Caco-2 (cell line): ENCODE measurements at regions not wholly inside any gene's neighbourhood (a gene's known extent, or its start where the extent isn't known, plus 50 kb on each side); places are given as distances from the start of the nearest gene placed in this dataset.
"Not testable (repeated sequence)": the region's sequence is repeated elsewhere in the genome, so short reads cannot be mapped to it uniquely, and the experiment has no call there.

ENCODE experiments used
- BruUV-seq: library from RNA; stranded (reverse); fragments of 400-500 nt; replicated peaks from 2 replicates; lab custom pipeline; 2021; lab: Mats Ljungman, UMichigan
- CTCF ChIA-PET: fragments of 300-600 bp; sonication (Branson Sonifier 250); formaldehyde crosslinking; loops from one replicate; lab custom pipeline; 2022; ENCODE audit warnings: antibody characterized with exemption; lab: Charles Lee
- POLR2A ChIA-PET: fragments of 300-600 bp; sonication (Branson Sonifier 250); formaldehyde crosslinking; loops from one replicate; lab custom pipeline; 2022; ENCODE audit warnings: antibody characterized with exemption; lab: Charles Lee
- DNase-seq, 2 experiments: peaks; one replicate each; pipeline versions ENCODE4 v3.0.0 to v3.0.0-alpha.2; 2020 to 2022
- H3K27me3 ChIP-seq: replicated peaks from 2 replicates; pipeline ENCODE4 v1.6.0; 2011; ENCODE audit warnings: low read length; ENCODE audit not compliant: control insufficient read depth, insufficient read depth
- H3K36me3 ChIP-seq: 2 replicates; pipeline ENCODE4 v1.5.1; 2011; ENCODE audit warnings: low read length; ENCODE audit not compliant: control insufficient read depth, insufficient read depth
- H3K4me1 ChIP-seq: fragments of 250-450 bp; sonication (Bioruptor Pico); 2 replicates; pipeline ENCODE4 v1.5.1; 2020; ENCODE audit warnings: mild to moderate bottlenecking
- H3K4me3 ChIP-seq: 2 replicates; pipeline ENCODE4 v1.5.1; 2011; ENCODE audit warnings: low read depth, mild to moderate bottlenecking, control low read depth, low read length
- H3K9me3 ChIP-seq: fragments of 250-450 bp; sonication (Bioruptor Pico); 2 replicates; pipeline ENCODE4 v1.5.1; 2020; ENCODE audit warnings: mild to moderate bottlenecking, moderate library complexity
- H3K27ac Mint-ChIP-seq: one replicate; pipeline ENCODE4 v1.8.0; 2022; ENCODE audit warnings: mixed read lengths; ENCODE audit not compliant: unreplicated experiment
- H3K27me3 Mint-ChIP-seq: one replicate; pipeline ENCODE4 v1.8.0; 2022; ENCODE audit warnings: mixed read lengths; ENCODE audit not compliant: insufficient read depth, unreplicated experiment
- H3K36me3 Mint-ChIP-seq: one replicate; pipeline ENCODE4 v1.8.0; 2022; ENCODE audit warnings: mild to moderate bottlenecking, mixed read lengths; ENCODE audit not compliant: insufficient read depth, unreplicated experiment
- H3K4me1 Mint-ChIP-seq: one replicate; pipeline ENCODE4 v1.8.0; 2022; ENCODE audit warnings: low read depth, mixed read lengths; ENCODE audit not compliant: unreplicated experiment
- H3K4me3 Mint-ChIP-seq: one replicate; pipeline ENCODE4 v1.8.0; 2022; ENCODE audit warnings: mild to moderate bottlenecking, moderate library complexity, mixed read lengths; ENCODE audit not compliant: unreplicated experiment
- H3K9me3 Mint-ChIP-seq: one replicate; pipeline ENCODE4 v1.8.0; 2022; ENCODE audit warnings: mixed read lengths; ENCODE audit not compliant: unreplicated experiment
- intact Hi-C: fragments of 100-400 bp; cut with micrococcal nuclease; formaldehyde crosslinking; loops from one replicate; pipeline ENCODE4 v1.10.0; 2022; ENCODE audit not compliant: unreplicated experiment
- TF ChIP-seq, protein P1 (sequence below), 2 experiments: fragments of 200-600 bp in 1 of 2; IDR thresholded peaks; 1 replicate in 1 of 2; 2 replicates in 1 of 2; pipeline versions ENCODE4 v1.5.1 to v1.8.0; 2011 to 2022; ENCODE audit warnings: antibody characterized with exemption in 1 of 2, control low read depth in 1 of 2, inconsistent platforms in 1 of 2, low read depth in 1 of 2, low read length in 1 of 2, mild to moderate bottlenecking in 1 of 2, moderate library complexity in 1 of 2; ENCODE audit not compliant: insufficient read depth in 1 of 2, severe bottlenecking in 1 of 2, unreplicated experiment in 1 of 2

- no peak overlapping the region for H3K27ac Mint-ChIP-seq
Measured at GRCh38 chr6:8855411-8855810, 420.1 kb upstream of the SLC35B3 start.

GRCh38 chr6:8852332-8852731 lies 417.0 kb upstream of the SLC35B3 start:
- no TSS peak for BruUV-seq
- intact Hi-C loops, result no loop called here
- H3K27ac Mint-ChIP-seq, result peak overlapping the region; percentile 56
- no peaks in the 10 kb centered on the region for H3K36me3 ChIP-seq
- TF ChIP-seq, protein P1, sequence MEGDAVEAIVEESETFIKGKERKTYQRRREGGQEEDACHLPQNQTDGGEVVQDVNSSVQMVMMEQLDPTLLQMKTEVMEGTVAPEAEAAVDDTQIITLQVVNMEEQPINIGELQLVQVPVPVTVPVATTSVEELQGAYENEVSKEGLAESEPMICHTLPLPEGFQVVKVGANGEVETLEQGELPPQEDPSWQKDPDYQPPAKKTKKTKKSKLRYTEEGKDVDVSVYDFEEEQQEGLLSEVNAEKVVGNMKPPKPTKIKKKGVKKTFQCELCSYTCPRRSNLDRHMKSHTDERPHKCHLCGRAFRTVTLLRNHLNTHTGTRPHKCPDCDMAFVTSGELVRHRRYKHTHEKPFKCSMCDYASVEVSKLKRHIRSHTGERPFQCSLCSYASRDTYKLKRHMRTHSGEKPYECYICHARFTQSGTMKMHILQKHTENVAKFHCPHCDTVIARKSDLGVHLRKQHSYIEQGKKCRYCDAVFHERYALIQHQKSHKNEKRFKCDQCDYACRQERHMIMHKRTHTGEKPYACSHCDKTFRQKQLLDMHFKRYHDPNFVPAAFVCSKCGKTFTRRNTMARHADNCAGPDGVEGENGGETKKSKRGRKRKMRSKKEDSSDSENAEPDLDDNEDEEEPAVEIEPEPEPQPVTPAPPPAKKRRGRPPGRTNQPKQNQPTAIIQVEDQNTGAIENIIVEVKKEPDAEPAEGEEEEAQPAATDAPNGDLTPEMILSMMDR (IDR thresholded peaks at IDR 0.05; ENCODE audit: insufficient read depth in 1 of 2, low read depth in 1 of 2, low read length in 1 of 2, severe bottlenecking in 1 of 2, unreplicated experiment in 1 of 2), result no peak
- peak in 1 of 2 experiments; percentile 4 for DNase-seq
- no peaks in the 10 kb centered on the region for H3K36me3 Mint-ChIP-seq
- H3K27me3 Mint-ChIP-seq, result no peaks in the 10 kb centered on the region
- H3K27me3 ChIP-seq, result no peaks in the 10 kb centered on the region
- H3K4me1 ChIP-seq, result peaks cover 30% of the 10 kb centered on the region
- H3K4me3 ChIP-seq, result no peak overlapping the region
- H3K4me1 Mint-ChIP-seq, result peaks cover 32% of the 10 kb centered on the region
- CTCF ChIA-PET, result no interaction called here
- peak overlapping the region; percentile 35 for H3K4me3 Mint-ChIP-seq
- H3K9me3 ChIP-seq, result no peaks in the 10 kb centered on the region
- peaks cover 19% of the 10 kb centered on the region for H3K9me3 Mint-ChIP-seq
- POLR2A ChIA-PET, result no interaction called here

More at GRCh38 chr6:8855411-8855810, 420.1 kb upstream of the SLC35B3 start:
- Histone ChIP-seq H3K36me3 (no peaks in the 10 kb centered on the region), H3K27me3 (no peaks in the 10 kb centered on the region), H3K4me1 (peaks cover 36% of the 10 kb centered on the region), H3K4me3 (no peak overlapping the region), H3K9me3 (no peaks in the 10 kb centered on the region)
- BruUV-seq, result no TSS peak
- peaks cover 30% of the 10 kb centered on the region for H3K4me1 Mint-ChIP-seq
- TF ChIP-seq, protein P1 (IDR thresholded peaks at IDR 0.05; ENCODE audit: insufficient read depth in 1 of 2, low read depth in 1 of 2, low read length in 1 of 2, severe bottlenecking in 1 of 2, unreplicated experiment in 1 of 2), result no peak
- intact Hi-C loops, result no loop called here
- H3K36me3 Mint-ChIP-seq, result no peaks in the 10 kb centered on the region
- no peaks in the 10 kb centered on the region for H3K27me3 Mint-ChIP-seq
- POLR2A ChIA-PET, result interaction anchor here (0.7 kb wide), 1 partner anchor 1341 kb away, joined by 5 read pairs; no protein-coding TSS in a partner anchor
- CTCF ChIA-PET, result no interaction called here
- H3K4me3 Mint-ChIP-seq, result no peak overlapping the region
- peaks cover 7% of the 10 kb centered on the region for H3K9me3 Mint-ChIP-seq
- peak; percentile 29 to 62 for DNase-seq

DNA sequence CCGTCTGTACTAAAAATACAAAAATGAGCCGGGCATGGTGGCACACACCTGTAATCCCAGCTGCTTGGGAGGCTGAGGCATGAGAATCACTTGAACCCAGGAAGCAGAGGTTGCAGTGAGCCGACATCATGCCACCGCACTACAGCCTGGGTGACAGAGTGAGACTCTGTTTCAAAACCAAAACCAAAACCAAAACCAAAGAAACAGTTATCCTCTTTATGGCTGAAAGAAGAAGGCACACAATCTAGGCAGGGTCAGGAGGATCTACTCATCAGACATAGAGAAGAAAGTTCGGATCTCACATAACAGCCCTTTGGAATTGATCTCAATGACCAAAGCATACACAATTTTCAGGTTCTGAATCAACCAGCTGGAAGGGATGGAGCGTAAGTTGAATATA lies 411.3 kb upstream of the SLC35B3 start:
- H3K4me1 Mint-ChIP-seq, result peaks cover 21% of the 10 kb centered on the region
- H3K27me3 ChIP-seq, H3K4me3 Mint-ChIP-seq, BruUV-seq, H3K36me3 Mint-ChIP-seq, H3K9me3 ChIP-seq, H3K27me3 Mint-ChIP-seq, CTCF ChIA-PET, H3K36me3 ChIP-seq, H3K27ac Mint-ChIP-seq, H3K4me1 ChIP-seq, intact Hi-C loops, DNase-seq, POLR2A ChIA-PET, H3K4me3 ChIP-seq: not testable (repeated sequence)
- H3K9me3 Mint-ChIP-seq, result peaks cover 39% of the 10 kb centered on the region

DNA sequence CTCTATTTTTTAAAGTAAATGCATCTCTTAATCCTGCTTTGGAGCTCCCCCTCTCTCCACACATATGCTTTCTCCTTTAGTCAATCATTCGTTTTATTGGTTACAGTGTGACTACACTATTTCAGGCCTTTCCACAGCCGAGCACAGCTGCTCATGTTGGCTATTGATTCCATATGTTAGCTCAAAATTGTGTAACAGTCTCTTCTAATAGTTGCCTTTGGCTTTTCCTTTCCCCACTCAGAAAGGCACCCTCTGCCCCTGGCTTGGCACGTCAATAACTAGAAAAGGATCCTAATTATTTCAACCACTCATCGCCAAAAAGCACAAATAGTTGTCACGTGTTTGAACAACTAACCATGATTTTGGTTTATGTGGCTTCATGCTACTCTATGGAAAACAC lies 410.3 kb upstream of the SLC35B3 start:
- Mint-ChIP-seq H3K9me3 (peaks cover 35% of the 10 kb centered on the region), H3K27ac (no peak overlapping the region), H3K27me3 (no peaks in the 10 kb centered on the region), H3K4me3 (no peak overlapping the region), H3K36me3 (no peaks in the 10 kb centered on the region), H3K4me1 (peaks cover 16% of the 10 kb centered on the region)
- no peaks in the 10 kb centered on the region for H3K27me3 ChIP-seq
- CTCF ChIA-PET, result no interaction called here
- intact Hi-C loops, result no loop called here
- no peaks in the 10 kb centered on the region for H3K36me3 ChIP-seq
- H3K4me3 ChIP-seq, result no peak overlapping the region
- TF ChIP-seq, protein P1 (IDR thresholded peaks at IDR 0.05; ENCODE audit: insufficient read depth in 1 of 2, low read depth in 1 of 2, low read length in 1 of 2, severe bottlenecking in 1 of 2, unreplicated experiment in 1 of 2), result no peak
- POLR2A ChIA-PET, result no interaction called here
- DNase-seq, result no peak
- BruUV-seq, result no TSS peak
- 0 out of 2 replicates have a peak, but pooled peaks cover 4% of the 10 kb centered on the region for H3K4me1 ChIP-seq
- H3K9me3 ChIP-seq, result no peaks in the 10 kb centered on the region
